ENCODE measurements at regions not wholly inside any gene's neighbourhood (a gene's known extent, or its start where the extent isn't known, plus 50 kb on each side); places are given as distances from the start of the nearest gene placed in this dataset.
"Not testable (repeated sequence)": the region's sequence is repeated elsewhere in the genome, so short reads cannot be mapped to it uniquely, and the experiment has no call there.

DNA sequence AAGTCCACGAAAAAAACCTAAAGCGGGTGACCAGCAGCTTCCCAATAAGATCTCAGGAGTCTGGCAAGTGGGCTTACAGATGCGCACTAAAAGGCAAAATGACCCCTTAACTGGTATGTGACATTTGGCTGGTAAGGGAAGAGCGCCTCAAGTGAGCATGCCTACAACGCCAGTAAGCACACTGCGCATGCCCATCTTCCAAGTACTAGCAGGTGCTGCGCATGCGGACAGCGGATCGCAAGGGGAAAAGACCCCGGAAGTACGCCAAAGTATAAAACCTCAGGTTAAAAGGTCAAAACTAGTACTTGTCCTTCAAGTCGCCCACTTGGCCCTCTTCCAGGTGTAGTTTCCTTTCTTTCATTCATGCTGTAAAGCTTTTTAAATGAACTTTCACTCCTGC, 518.5 kb upstream of the MDGA2 start:
- no peak for DNase-seq

GRCh38 chr14:48149624-48150023, 474.2 kb upstream of the MDGA2 start:
- DNase-seq, result not testable (repeated sequence)

DNA sequence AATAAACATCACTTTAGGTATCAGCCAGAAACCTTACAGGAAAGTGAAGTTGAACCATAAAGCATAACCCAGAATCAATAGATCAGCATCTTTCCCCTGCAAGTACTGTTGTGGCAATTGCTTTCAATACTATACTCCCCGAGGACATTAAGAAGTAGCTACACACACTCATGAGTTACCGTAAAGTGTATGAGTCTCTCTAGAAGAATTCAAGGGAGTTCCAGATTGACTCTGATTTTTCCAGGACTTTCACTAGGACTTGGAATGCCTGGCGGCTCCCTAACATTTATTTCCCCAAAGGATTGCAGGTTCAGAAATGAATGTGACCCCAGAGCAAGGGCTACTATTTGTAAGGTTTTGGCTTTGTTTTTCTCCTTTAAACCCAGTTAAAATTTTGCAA, 465.4 kb upstream of the MDGA2 start:
- no peak for DNase-seq

- DNase-seq, result no peak
Measured at GRCh38 chr14:48129472-48129871, 454.1 kb upstream of the MDGA2 start.

- no peak for DNase-seq
Measured at GRCh38 chr14:48127674-48128073, 452.3 kb upstream of the MDGA2 start.

DNA sequence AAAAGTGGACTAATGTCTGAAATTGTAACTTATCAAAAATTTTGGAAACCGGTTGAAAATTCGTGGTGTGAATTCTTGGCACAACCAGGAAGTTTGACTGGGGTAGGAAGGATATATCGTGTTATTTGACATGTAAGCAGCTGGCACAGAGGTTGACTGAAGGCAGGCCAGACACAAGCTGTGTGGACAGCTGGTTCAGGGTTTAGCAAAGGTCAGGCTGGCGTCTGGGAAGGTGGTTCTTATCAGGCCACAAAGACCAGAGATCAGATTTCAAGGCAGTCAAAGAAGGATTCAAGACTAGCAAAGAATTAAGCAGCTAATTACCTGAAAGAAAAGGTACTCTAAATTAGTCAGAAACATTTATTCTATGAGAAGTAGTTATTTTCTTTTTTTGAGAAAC, 450.2 kb upstream of the MDGA2 start:
- no peak for DNase-seq

- no peak for DNase-seq
Measured at GRCh38 chr14:48113713-48114112, 438.3 kb upstream of the MDGA2 start.

DNA sequence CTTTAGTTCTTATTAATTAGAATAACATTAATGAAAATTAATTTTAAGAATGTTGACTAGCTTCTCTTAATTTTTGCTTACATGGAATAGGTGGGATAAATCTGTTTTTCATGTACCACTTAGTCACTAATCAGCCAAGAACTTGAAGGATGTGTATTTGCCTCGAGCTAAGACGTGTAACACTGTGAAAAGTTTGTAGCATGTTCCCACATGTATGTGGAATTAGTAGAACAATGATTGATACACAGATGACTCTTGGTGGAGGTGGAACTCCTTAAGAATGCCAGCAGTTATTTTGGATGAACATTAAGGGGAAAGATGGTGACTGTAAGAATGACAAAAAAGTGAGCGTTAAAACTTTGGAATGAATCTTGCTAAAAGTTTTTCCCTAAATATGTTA, 435.7 kb upstream of the MDGA2 start:
- DNase-seq, result no peak

DNA sequence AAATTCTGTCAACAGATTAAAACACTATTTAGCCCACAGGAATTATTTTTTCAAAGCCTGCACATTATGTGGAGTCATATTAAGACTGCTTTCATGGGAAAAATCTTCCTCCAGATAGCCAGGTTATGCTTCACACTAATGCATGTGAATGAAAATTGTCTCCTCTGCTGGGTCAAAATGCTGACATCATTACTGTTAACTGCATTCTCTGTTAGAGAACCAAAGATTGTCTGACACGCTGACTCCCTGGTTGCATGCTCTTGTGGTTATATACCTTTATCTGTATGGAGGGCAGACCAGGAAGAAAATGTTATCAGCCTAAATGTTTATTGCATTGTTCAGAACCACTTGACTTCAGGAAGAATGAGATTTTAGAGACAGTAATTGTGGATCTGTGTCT, 432.2 kb upstream of the MDGA2 start:
- DNase-seq, result no peak

- no peak for DNase-seq
Measured at GRCh38 chr14:48096897-48097296, 421.5 kb upstream of the MDGA2 start.

- no peak for DNase-seq
Measured at GRCh38 chr14:48086516-48086915, 411.1 kb upstream of the MDGA2 start.

DNA sequence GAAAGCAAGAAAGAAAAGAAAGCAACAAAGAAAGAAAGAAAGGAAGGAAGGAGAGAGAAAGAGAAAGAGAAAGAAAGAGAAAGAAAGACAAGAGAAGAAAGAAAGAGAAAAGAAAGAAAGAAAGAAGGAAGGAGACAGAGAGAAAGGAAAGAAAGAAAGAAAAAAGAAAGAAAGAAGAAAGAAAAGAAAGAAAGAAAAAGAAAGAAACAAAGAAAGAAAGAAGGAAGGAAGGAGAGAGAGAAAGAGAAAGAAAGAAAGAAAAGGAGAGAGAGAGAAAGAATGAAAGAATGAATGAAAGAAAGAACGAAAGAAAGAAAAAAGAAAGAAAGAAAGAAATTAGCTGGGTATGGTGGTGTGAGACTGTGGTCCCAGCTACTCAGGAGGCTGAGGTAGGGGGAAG, 400.1 kb upstream of the MDGA2 start:
- DNase-seq, result no peak

DNA sequence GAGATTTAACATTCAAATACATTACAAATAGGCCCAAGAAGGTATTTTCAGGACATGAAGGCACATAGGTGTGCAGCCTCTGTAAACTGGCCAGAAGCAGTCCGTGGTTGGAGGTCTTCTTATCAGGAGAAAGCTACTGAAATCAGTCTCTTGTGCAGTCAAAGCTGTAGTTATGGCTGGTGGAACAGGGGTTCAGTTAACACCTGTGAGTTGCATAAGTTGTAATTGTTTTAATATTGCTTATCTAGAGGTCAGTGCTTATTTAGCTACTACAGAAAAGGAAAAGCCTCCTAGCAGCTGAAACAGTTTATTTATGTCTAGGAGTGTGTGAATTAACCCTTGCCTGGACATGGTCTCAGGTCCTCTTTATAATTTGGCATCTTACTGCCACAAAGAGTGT, 377.6 kb upstream of the MDGA2 start:
- DNase-seq, result no peak

DNA sequence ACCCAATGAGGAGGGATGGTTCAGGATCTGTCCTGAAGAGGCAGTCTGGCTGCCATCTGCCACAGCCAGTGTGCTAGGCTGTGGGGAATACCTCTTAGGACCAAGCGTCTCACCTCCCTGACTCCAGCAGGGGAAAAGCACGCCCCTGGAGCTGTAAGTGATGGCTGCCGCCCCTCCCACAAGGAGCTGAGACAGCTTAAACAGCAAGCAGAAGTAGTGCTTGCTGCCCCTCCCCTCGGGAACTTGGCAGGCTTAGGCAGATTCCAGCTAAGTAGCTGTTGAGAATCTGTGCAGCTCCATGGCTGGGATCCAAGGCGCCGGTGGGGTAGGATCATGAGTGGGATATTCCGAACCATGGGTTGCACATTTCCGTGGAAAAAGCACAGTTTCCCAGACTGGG, 360.4 kb upstream of the MDGA2 start:
- no peak for DNase-seq

DNA sequence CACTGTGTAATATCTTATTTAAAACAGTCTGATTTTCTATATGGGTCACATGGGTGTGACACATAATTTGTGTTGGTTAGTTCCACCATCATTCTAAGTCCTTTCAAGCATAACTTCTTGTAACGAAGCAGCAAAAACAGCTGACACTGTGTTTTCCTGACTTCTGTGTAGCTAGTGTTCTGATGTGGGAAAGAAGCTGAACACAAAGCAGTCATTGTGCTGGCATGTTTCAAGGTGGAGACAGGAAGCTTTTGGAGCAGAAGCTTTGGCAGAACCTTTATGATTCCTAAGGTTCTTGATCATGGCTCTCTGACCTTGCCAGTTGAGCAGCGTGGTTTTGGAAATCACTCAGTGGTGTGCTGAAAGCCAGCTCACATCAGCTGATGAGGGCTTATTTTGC, 351.7 kb upstream of the MDGA2 start:
- no peak for DNase-seq

GRCh38 chr14:48023881-48024280, 348.5 kb upstream of the MDGA2 start:
- no peak for DNase-seq

- DNase-seq, result not testable (repeated sequence)
Measured at GRCh38 chr14:48011484-48011883, 336.1 kb upstream of the MDGA2 start.

DNA sequence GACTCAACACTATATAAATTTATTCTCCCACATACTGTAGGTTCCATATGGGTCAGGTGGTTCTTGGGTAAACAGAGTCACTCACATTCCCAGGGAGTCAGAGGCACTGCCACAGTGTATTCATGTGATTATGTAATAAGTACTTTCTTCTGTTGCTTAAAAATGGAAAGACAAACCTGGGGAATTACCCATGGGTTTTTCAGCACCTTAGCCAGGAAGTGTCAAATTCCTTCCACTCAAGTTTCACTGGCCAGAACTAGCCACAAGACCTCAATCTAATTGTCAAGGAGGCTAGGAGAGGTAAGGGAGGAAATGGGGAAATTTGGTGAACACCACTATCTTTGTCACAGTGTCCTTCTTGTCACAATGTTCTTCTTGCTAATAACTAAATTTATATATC, 333.2 kb upstream of the MDGA2 start:
- no peak for DNase-seq

DNA sequence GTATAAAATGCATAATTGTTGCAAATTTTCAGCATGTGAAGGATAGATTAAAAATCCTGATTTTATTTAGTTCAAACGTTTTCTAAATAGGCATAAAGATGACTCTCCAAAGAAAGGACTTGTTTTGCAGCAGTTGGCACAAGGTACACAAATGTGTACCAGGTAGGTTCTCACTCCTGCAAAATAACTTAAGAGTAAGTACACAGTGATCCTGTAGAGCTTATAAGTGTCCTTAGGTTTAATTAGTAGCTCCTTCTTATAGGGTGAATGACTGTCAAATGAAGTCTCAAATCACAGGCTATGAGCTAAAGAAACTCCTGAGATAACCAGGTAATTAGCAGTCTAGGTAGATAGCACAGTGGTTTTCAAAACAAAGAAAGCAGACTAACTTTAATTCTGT, 330.6 kb upstream of the MDGA2 start:
- DNase-seq, result no peak

- DNase-seq, result no peak
Measured at GRCh38 chr14:47993883-47994282, 318.5 kb upstream of the MDGA2 start.

DNA sequence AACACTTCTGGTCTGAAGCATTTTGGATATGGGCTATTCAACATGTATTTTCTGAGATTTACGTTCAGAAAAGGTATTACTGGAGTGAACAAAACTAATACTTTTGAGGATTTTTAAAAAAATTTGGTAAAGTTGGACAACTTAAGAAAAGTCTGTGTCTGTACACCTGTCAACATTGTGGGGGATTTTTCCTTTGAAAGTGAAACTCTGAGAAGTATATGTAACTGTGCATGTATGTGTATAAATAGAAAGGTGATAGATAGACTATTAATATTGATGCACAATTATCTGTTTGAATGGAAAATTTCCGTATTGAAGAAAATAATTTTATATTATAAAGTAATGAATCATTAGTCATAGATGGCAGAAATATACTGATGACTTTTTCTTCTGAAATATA, 312.8 kb upstream of the MDGA2 start:
- DNase-seq, result no peak

- DNase-seq, result no peak
Measured at GRCh38 chr14:47978871-47979270, 303.5 kb upstream of the MDGA2 start.

DNA sequence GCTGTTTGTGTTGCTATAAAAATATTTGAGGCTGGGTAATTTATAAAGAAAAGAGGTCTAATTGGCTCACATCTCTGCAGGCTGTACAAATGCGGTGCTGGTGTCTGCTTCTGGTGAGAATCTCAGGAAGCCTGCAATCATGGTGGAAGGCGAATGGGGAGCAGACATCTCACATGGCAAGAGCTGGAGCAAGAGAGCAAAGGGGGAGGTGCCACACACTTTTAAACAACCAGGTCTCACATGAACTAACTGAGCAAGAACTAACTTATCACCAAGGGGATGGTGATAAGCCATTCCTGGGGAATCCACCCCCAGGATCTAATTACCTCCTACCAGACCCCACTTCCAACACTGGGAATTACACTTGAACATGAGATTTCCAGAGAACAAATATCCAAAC, 300.7 kb upstream of the MDGA2 start:
- DNase-seq, result no peak

GRCh38 chr14:47966076-47966810, 290.8 kb upstream of the MDGA2 start:
- no peak for DNase-seq

DNA sequence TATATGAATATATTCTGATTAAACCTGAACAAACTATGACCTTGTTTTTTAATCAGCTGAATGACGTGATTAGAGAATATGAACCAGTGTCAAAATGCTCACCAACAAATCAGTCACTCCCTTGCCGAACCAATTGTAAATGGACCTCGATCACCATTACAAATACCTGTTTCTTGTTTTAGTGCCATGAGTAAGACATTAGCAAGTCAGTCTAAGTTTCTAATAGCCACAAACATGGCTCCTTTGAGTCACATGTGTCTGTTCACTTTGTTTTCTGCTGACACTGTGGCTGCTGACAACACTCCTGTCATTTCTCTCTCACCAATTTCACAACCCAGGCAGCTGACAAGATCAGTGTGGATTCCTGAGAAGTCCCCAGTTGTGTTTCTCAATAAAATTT, 286.2 kb upstream of the MDGA2 start:
- DNase-seq, result no peak

- DNase-seq, result no peak
Measured at GRCh38 chr14:47959740-47960139, 284.3 kb upstream of the MDGA2 start.
